ENCODE measurements at regions not wholly inside any gene's neighbourhood (a gene's known extent, or its start where the extent isn't known, plus 50 kb on each side); places are given as distances from the start of the nearest gene placed in this dataset.

- TF ChIP-seq RORB (CRISPR knock-in tag; IDR thresholded peaks at IDR 0.05) = no peak
Measured at GRCh38 chr15:62626903-62627302, 415.6 kb upstream of the TPM1 start (continued).

- Mint-ChIP-seq H3K9me3 (no peaks in the 10 kb centered on the region), H3K36me3 (no peaks in the 10 kb centered on the region), H3K4me3 (no peak overlapping the region), H3K4me1 (peaks cover 17% of the 10 kb centered on the region), H3K27ac (no peak overlapping the region), H3K27me3 (ENCODE audit: low read depth) (no peaks in the 10 kb centered on the region)
- DNase-seq (ENCODE audit: low spot score) (no peak), ATAC-seq (no peak)
- ChIA-PET CTCF (interaction anchor here (1.0 kb wide), 1 partner anchor 325 kb away, joined by 3 read pairs; no protein-coding TSS in a partner anchor), POLR2A (interaction anchor here (0.5 kb wide), 1 partner anchor 32 kb away, joined by 5 read pairs; no protein-coding TSS in a partner anchor)
- TF ChIP-seq MAX (CRISPR knock-in tag; IDR thresholded peaks at IDR 0.05) = no peak
- no peak for TF ChIP-seq TEAD1 (CRISPR knock-in tag; IDR thresholded peaks at IDR 0.05)
- no peak for TF ChIP-seq FOXP1 (CRISPR knock-in tag; IDR thresholded peaks at IDR 0.05; ENCODE audit: borderline replicate concordance)
- peak; percentile 74; the same call in 1 of the 2 replicates for TF ChIP-seq ZNF512 (CRISPR knock-in tag; IDR thresholded peaks at IDR 0.05; ENCODE audit: borderline replicate concordance)
- TF ChIP-seq FOXJ3 (CRISPR knock-in tag; IDR thresholded peaks at IDR 0.05; ENCODE audit: borderline replicate concordance) = no peak
- no peak for TF ChIP-seq MXD4 (CRISPR knock-in tag; IDR thresholded peaks at IDR 0.05; ENCODE audit: borderline replicate concordance)
- no peak for TF ChIP-seq ERG (CRISPR knock-in tag; IDR thresholded peaks at IDR 0.05)
- TF ChIP-seq ZMAT4 (CRISPR knock-in tag; IDR thresholded peaks at IDR 0.05) = no peak
Measured at GRCh38 chr15:62631076-62631724, 411.3 kb upstream of the TPM1 start.

- ATAC-seq = peak; percentile 52
- no peaks in the 10 kb centered on the region for H3K27me3 Mint-ChIP-seq (ENCODE audit: low read depth)
- DNase-seq (ENCODE audit: low spot score) = no peak
- POLR2A ChIA-PET = interaction anchor here (0.7 kb wide), 1 partner anchor 12 kb away, joined by 3 read pairs; no protein-coding TSS in a partner anchor
- CTCF ChIA-PET = interaction anchor here (1.1 kb wide), 1 partner anchor 87 kb away, joined by 3 read pairs; no protein-coding TSS in a partner anchor
- H3K27ac Mint-ChIP-seq = no peak overlapping the region
- no peaks in the 10 kb centered on the region for H3K9me3 Mint-ChIP-seq
- no peak overlapping the region for H3K4me3 Mint-ChIP-seq
- H3K4me1 Mint-ChIP-seq = peaks cover 18% of the 10 kb centered on the region
- H3K36me3 Mint-ChIP-seq = no peaks in the 10 kb centered on the region
- TF ChIP-seq AFF4 (CRISPR knock-in tag; IDR thresholded peaks at IDR 0.05; ENCODE audit: borderline replicate concordance) (no peak), NR3C1 (CRISPR knock-in tag; conservative IDR thresholded peaks at IDR 0.05; ENCODE audit: low read depth) (no peak), GRHL2 (CRISPR knock-in tag; IDR thresholded peaks at IDR 0.05; ENCODE audit: insufficient replicate concordance, severe bottlenecking) (no peak), ZNF281 (CRISPR knock-in tag; IDR thresholded peaks at IDR 0.05) (no peak), ATF2 (CRISPR knock-in tag; IDR thresholded peaks at IDR 0.05; ENCODE audit: borderline replicate concordance, low read depth) (no peak), ZNF121 (CRISPR knock-in tag; IDR thresholded peaks at IDR 0.05) (no peak), TEAD4 (CRISPR knock-in tag; IDR thresholded peaks at IDR 0.05) (no peak), CTCF (IDR thresholded peaks at IDR 0.05) (no peak)
Measured at GRCh38 chr15:62636823-62637573, 405.5 kb upstream of the TPM1 start.
